ENCODE measurements at regions not wholly inside any gene's neighbourhood (a gene's known extent, or its start where the extent isn't known, plus 50 kb on each side); places are given as distances from the start of the nearest gene placed in this dataset.

- DNase-seq: no peak
Measured at GRCh38 chr7:31456646-31457368, 57.1 kb upstream of the ITPRID1 start.

DNA sequence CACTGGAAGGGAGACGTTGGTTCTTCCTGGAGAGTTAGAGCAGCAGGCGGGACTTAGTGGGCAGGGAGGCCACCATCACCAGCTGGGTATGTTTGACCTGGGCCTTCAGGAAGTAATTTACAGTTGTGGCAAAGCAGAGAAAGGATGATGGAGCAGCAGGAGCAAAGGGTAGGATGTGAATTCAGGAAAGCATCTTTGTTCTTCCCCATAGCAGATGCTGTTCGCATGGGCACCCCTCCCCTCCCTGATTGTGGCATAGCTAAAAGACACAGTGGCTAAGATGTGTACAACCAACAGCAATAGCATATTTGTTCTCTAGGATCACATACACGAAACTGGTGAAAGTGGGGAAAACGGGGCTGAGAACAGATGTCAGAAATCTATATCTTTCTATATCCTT lies 56.3 kb upstream of the ITPRID1 start:
- no peak for DNase-seq

DNA sequence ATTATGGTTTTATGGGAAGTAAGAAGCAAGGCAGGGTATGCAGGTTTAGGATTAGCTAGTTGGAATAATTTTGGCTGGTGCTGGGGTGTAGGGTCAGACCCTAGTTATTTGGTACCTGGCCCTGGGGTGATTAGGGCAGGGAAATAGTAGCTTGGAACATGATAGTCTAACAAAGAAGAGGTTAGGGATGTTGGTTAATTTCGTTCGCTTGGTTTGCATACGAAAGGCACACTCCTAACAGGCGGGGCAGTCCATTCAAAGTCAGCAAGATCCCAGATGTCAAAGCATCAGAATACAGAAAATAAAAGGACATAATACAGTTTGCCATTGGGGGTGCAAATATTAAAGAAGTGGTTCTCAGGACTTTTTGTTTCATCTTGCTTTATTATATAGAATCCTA lies 55.7 kb upstream of the ITPRID1 start:
- DNase-seq: no peak

DNA sequence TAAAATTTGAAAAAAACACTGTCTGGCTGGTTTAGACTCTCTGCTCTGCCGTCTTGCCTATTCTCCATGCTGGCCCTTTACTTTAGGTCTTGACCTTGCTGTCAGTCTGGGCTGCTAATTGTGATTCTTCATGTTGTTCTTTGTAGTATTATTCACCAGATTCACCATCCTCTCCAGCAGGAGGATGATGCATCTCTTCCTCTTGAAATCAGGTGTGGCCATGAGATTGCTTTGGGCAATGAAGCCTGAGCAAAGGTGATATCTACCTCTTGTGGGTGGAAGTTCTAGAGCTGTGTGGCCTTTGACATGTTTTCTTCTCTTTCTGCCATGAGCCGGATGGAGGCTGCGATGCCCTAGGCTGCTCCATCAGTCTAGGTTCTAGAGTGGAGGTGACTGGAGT lies 51.3 kb upstream of the ITPRID1 start:
- no peak for DNase-seq

Measured in right lung (tissue), 2 donors.